ENCODE measurements at regions not wholly inside any gene's neighbourhood (a gene's known extent, or its start where the extent isn't known, plus 50 kb on each side); places are given as distances from the start of the nearest gene placed in this dataset.

GRCh38 chr12:46675736-46676135 is 150.1 kb downstream of the SLC38A4 start:
- Histone ChIP-seq H3K9ac (ENCODE audit: low read length) (no peak overlapping the region), H4K20me1 (ENCODE audit: low read length) (no peaks in the 10 kb centered on the region), H3K79me2 (ENCODE audit: low read length) (no peaks in the 10 kb centered on the region), H3K4me1 (ENCODE audit: insufficient read depth, low read length) (peaks cover 44% of the 10 kb centered on the region), H3K27ac (ENCODE audit: low read length) (peak overlapping the region; percentile 68), H3K36me3 (ENCODE audit: low read depth, low read length) (no peaks in the 10 kb centered on the region), H3K27me3 (ENCODE audit: low read length) (no peaks in the 10 kb centered on the region), H2AFZ (ENCODE audit: low read length) (no peak overlapping the region), H3K4me3 (ENCODE audit: low read length) (no peak overlapping the region), H3F3A (ENCODE audit: low read length, unreplicated experiment) (no peaks in the 10 kb centered on the region), H3K4me2 (ENCODE audit: low read length) (peak overlapping the region; percentile 3; the same call in 1 of the 2 replicates), H3K9me2 (replicated peaks; ENCODE audit: low read length) (no peaks in the 10 kb centered on the region), H3K9me3 (ENCODE audit: low read length) (no peaks in the 10 kb centered on the region)
- ATAC-seq = no peak
- intact Hi-C loops (cut with micrococcal nuclease) = loop anchor here (2.0 to 5.0 kb wide), 6 partner anchors 97 to 548 kb away; no protein-coding TSS in a partner anchor
- peak; percentile 65 for TF ChIP-seq CTCF (conservative IDR thresholded peaks at IDR 0.05; ENCODE audit: low read depth, low read length)
- no peak for TF ChIP-seq EZH2 (IDR thresholded peaks at IDR 0.05; ENCODE audit: low read length, unreplicated experiment)
- TF ChIP-seq EZH2phosphoT487 (IDR thresholded peaks at IDR 0.05; ENCODE audit: borderline replicate concordance, low read length) = no peak
- CTCF ChIA-PET = interaction anchor here (0.6 to 1.5 kb wide), 2 partner anchors 345 to 722 kb away, joined by 3 to 8 read pairs; no protein-coding TSS in a partner anchor
- POLR2A ChIA-PET (ENCODE audit: unreplicated experiment) = interaction anchor here (0.6 kb wide), 2 partner anchors 307 to 409 kb away, joined by 4 read pairs; no protein-coding TSS in a partner anchor
- no TSS peak for BruUV-seq (replicated peaks)
- peak; percentile 71 for DNase-seq

GRCh38 chr12:46674800-46675199 is 151.0 kb downstream of the SLC38A4 start:
- no peaks in the 10 kb centered on the region for H3F3A ChIP-seq (ENCODE audit: low read length, unreplicated experiment)
- no TSS peak for BruUV-seq (replicated peaks)
- intact Hi-C loops (cut with micrococcal nuclease) = loop anchor here (5.0 kb wide), 4 partner anchors 98 to 547 kb away; no protein-coding TSS in a partner anchor
- no peaks in the 10 kb centered on the region for H3K27me3 ChIP-seq (ENCODE audit: low read length)
- CTCF ChIA-PET = interaction anchor here (0.5 to 1.3 kb wide), 2 partner anchors 299 to 347 kb away, joined by 5 to 7 read pairs; no protein-coding TSS in a partner anchor
- H3K4me2 ChIP-seq (ENCODE audit: low read length) = peak overlapping the region; percentile 47
- H3K36me3 ChIP-seq (ENCODE audit: low read depth, low read length) = no peaks in the 10 kb centered on the region
- DNase-seq (peak; percentile 83), ATAC-seq (peak; percentile 36)
- no peak overlapping the region for H3K4me3 ChIP-seq (ENCODE audit: low read length)
- POLR2A ChIA-PET (ENCODE audit: unreplicated experiment) = interaction anchor here (0.7 to 0.9 kb wide), 3 partner anchors 11 to 931 kb away, joined by 3 to 6 read pairs (median 4); partner anchors contain the start of gene SLC38A1
- H2AFZ ChIP-seq (ENCODE audit: low read length) = peak overlapping the region; percentile 72
- H3K9ac ChIP-seq (ENCODE audit: low read length) = peak overlapping the region; percentile 45
- peak overlapping the region; percentile 68 for H3K27ac ChIP-seq (ENCODE audit: low read length)
- H3K4me1 ChIP-seq (ENCODE audit: insufficient read depth, low read length) = peaks cover 44% of the 10 kb centered on the region
- H4K20me1 ChIP-seq (ENCODE audit: low read length) = no peaks in the 10 kb centered on the region
- H3K9me3 ChIP-seq (ENCODE audit: low read length) = no peaks in the 10 kb centered on the region
- no peak for TF ChIP-seq CTCF (conservative IDR thresholded peaks at IDR 0.05; ENCODE audit: low read depth, low read length)
- TF ChIP-seq EZH2 (IDR thresholded peaks at IDR 0.05; ENCODE audit: low read length, unreplicated experiment) = no peak
- no peak for TF ChIP-seq EZH2phosphoT487 (IDR thresholded peaks at IDR 0.05; ENCODE audit: borderline replicate concordance, low read length)
- H3K79me2 ChIP-seq (ENCODE audit: low read length) = no peaks in the 10 kb centered on the region
- H3K9me2 ChIP-seq (replicated peaks; ENCODE audit: low read length) = no peaks in the 10 kb centered on the region

- Histone ChIP-seq H3K79me2 (ENCODE audit: low read length) (no peaks in the 10 kb centered on the region), H3K9ac (ENCODE audit: low read length) (no peak overlapping the region), H3K4me1 (ENCODE audit: insufficient read depth, low read length) (peaks cover 44% of the 10 kb centered on the region), H3K27ac (ENCODE audit: low read length) (peak overlapping the region; percentile 68), H3F3A (ENCODE audit: low read length, unreplicated experiment) (no peaks in the 10 kb centered on the region), H4K20me1 (ENCODE audit: low read length) (no peaks in the 10 kb centered on the region), H3K36me3 (ENCODE audit: low read depth, low read length) (no peaks in the 10 kb centered on the region), H3K9me2 (replicated peaks; ENCODE audit: low read length) (no peaks in the 10 kb centered on the region), H3K4me3 (ENCODE audit: low read length) (no peak overlapping the region), H3K27me3 (ENCODE audit: low read length) (no peaks in the 10 kb centered on the region), H3K9me3 (ENCODE audit: low read length) (no peaks in the 10 kb centered on the region), H3K4me2 (ENCODE audit: low read length) (no peak overlapping the region), H2AFZ (ENCODE audit: low read length) (no peak overlapping the region)
- POLR2A ChIA-PET (ENCODE audit: unreplicated experiment) = interaction anchor here (0.9 kb wide), 1 partner anchor 406 kb away, joined by 3 read pairs; the partner anchor contains the start of gene SLC38A1
- DNase-seq (peak; percentile 38), ATAC-seq (no peak)
- no TSS peak for BruUV-seq (replicated peaks)
- no peak for TF ChIP-seq EZH2 (IDR thresholded peaks at IDR 0.05; ENCODE audit: low read length, unreplicated experiment)
- TF ChIP-seq CTCF (conservative IDR thresholded peaks at IDR 0.05; ENCODE audit: low read depth, low read length) = no peak
- TF ChIP-seq EZH2phosphoT487 (IDR thresholded peaks at IDR 0.05; ENCODE audit: borderline replicate concordance, low read length) = no peak
- intact Hi-C loops (cut with micrococcal nuclease) = no loop called here
- CTCF ChIA-PET = interaction anchor here (1.3 kb wide), 1 partner anchor 347 kb away, joined by 7 read pairs; no protein-coding TSS in a partner anchor
Observed at GRCh38 chr12:46674129-46674528, 151.7 kb downstream of the SLC38A4 start.

Data from PC-3 (cell line).